Neural progenitor cell (in vitro differentiated cells): ENCODE measurements at regions not wholly inside any gene's neighbourhood (a gene's known extent, or its start where the extent isn't known, plus 50 kb on each side); places are given as distances from the start of the nearest gene placed in this dataset.
"Not testable (repeated sequence)": the region's sequence is repeated elsewhere in the genome, so short reads cannot be mapped to it uniquely, and the experiment has no call there.

ENCODE experiments used
- DNase-seq: peaks from one replicate; pipeline ENCODE4 v3.0.0-alpha.2; 2016; ENCODE audit warnings: low spot score
- H2AFZ ChIP-seq: fragments of 200-600 bp; sonication (generic); replicated peaks from 2 replicates; pipeline ENCODE4 v1.6.1; 2016; ENCODE audit warnings: antibody characterized with exemption
- H3F3A ChIP-seq: fragments of 200-600 bp; sonication (generic); 2 replicates; pipeline ENCODE4 v1.6.1; 2016; ENCODE audit warnings: antibody characterized with exemption, low read depth
- H3K27ac ChIP-seq: fragments of 200-600 bp; sonication (generic); 2 replicates; pipeline ENCODE4 v1.5.1; 2016; ENCODE audit warnings: mild to moderate bottlenecking
- H3K27me3 ChIP-seq: fragments of 200-600 bp; sonication (generic); 2 replicates; pipeline ENCODE4 v1.6.1; 2016; ENCODE audit warnings: mild to moderate bottlenecking, moderate library complexity
- H3K36me3 ChIP-seq: fragments of 200-600 bp; sonication (generic); 2 replicates; pipeline ENCODE4 v1.5.1; 2016
- H3K4me1 ChIP-seq: fragments of 200-600 bp; sonication (generic); 2 replicates; pipeline ENCODE4 v1.6.1; 2016; ENCODE audit warnings: mixed run types
- H3K4me2 ChIP-seq: fragments of 200-600 bp; sonication (generic); 2 replicates; pipeline ENCODE4 v1.6.1; 2016
- H3K4me3 ChIP-seq: fragments of 200-600 bp; sonication (generic); 2 replicates; pipeline ENCODE4 v1.5.1; 2016
- H3K79me2 ChIP-seq: fragments of 200-600 bp; sonication (generic); 2 replicates; pipeline ENCODE4 v1.6.1; 2016; ENCODE audit warnings: low read depth
- H3K9ac ChIP-seq: fragments of 200-600 bp; sonication (generic); 2 replicates; pipeline ENCODE4 v1.6.1; 2016
- H3K9me3 ChIP-seq: fragments of 200-600 bp; sonication (generic); 2 replicates; pipeline ENCODE4 v1.5.1; 2016; ENCODE audit warnings: low read depth
- H4K20me1 ChIP-seq: fragments of 200-600 bp; sonication (generic); 2 replicates; pipeline ENCODE4 v1.6.1; 2016; ENCODE audit warnings: low read depth
- H3K27ac Mint-ChIP-seq: 3 replicates; pipeline ENCODE4 v1.8.0; 2021; ENCODE audit warnings: mixed read lengths
- H3K27me3 Mint-ChIP-seq: 2 replicates; pipeline ENCODE4 v1.8.0; 2022; ENCODE audit warnings: low read depth, mild to moderate bottlenecking, inconsistent platforms, moderate library complexity, mixed read lengths; ENCODE audit not compliant: insufficient read depth
- H3K36me3 Mint-ChIP-seq: 3 replicates; pipeline ENCODE4 v1.8.0; 2021; ENCODE audit warnings: mixed read lengths
- H3K4me1 Mint-ChIP-seq: 3 replicates; pipeline ENCODE4 v1.8.0; 2021; ENCODE audit warnings: mixed read lengths
- H3K4me3 Mint-ChIP-seq: 3 replicates; pipeline ENCODE4 v1.8.0; 2021; ENCODE audit warnings: mild to moderate bottlenecking, moderate library complexity, mixed read lengths
- H3K9me3 Mint-ChIP-seq: 3 replicates; pipeline ENCODE4 v1.8.0; 2020; ENCODE audit warnings: mixed read lengths
- EZH2 ChIP-seq: fragments of 200-600 bp; sonication (generic); IDR thresholded peaks from 2 replicates; pipeline ENCODE4 v1.6.1; 2017; ENCODE audit warnings: antibody characterized with exemption, mild to moderate bottlenecking, moderate library complexity
- EZH2phosphoT487 ChIP-seq: fragments of 200-600 bp; sonication (generic); IDR thresholded peaks from 2 replicates; pipeline ENCODE4 v1.6.1; 2017; ENCODE audit warnings: antibody characterized with exemption
- TF ChIP-seq, protein P1 (sequence below): fragments of 200-600 bp; sonication (generic); IDR thresholded peaks from 2 replicates; pipeline ENCODE4 v1.5.1; 2017; ENCODE audit warnings: antibody characterized with exemption, mild to moderate bottlenecking

DNA sequence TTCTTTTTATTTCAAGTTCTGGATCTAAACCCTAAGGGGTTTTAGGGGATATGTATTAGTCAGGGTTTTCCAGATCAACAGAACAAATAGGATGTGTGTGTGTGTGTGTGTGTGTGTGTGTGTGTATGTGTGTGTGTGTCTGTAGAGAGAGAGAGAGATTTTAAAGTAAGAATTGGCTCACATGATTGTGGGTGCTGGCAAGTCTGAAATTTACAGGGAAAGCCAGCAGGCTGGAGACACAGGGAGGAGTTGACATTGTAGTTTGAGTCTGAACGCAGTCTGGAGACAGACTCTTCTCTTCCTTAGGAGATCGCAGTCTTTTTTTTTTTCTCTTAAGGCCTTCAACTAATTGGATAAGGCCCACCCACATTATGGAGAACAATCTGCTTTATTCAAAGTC lies 428.8 kb upstream of the TBL1XR1 start:
- H3K27me3 Mint-ChIP-seq = peaks cover 2% of the 10 kb centered on the region
- no peak for DNase-seq
- Histone ChIP-seq H3F3A (no peaks in the 10 kb centered on the region), H3K27ac (no peak overlapping the region), H3K36me3 (no peaks in the 10 kb centered on the region), H3K9ac (no peak overlapping the region), H3K4me1 (no peaks in the 10 kb centered on the region), H3K4me3 (no peak overlapping the region), H4K20me1 (no peaks in the 10 kb centered on the region), H3K79me2 (no peaks in the 10 kb centered on the region), H3K9me3 (no peaks in the 10 kb centered on the region), H3K4me2 (no peak overlapping the region), H3K27me3 (no peaks in the 10 kb centered on the region), H2AFZ (no peak overlapping the region)
- no peaks in the 10 kb centered on the region for H3K36me3 Mint-ChIP-seq
- TF ChIP-seq EZH2 (no peak), EZH2phosphoT487 (no peak)
- TF ChIP-seq, protein P1, sequence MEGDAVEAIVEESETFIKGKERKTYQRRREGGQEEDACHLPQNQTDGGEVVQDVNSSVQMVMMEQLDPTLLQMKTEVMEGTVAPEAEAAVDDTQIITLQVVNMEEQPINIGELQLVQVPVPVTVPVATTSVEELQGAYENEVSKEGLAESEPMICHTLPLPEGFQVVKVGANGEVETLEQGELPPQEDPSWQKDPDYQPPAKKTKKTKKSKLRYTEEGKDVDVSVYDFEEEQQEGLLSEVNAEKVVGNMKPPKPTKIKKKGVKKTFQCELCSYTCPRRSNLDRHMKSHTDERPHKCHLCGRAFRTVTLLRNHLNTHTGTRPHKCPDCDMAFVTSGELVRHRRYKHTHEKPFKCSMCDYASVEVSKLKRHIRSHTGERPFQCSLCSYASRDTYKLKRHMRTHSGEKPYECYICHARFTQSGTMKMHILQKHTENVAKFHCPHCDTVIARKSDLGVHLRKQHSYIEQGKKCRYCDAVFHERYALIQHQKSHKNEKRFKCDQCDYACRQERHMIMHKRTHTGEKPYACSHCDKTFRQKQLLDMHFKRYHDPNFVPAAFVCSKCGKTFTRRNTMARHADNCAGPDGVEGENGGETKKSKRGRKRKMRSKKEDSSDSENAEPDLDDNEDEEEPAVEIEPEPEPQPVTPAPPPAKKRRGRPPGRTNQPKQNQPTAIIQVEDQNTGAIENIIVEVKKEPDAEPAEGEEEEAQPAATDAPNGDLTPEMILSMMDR = no peak
- H3K4me1 Mint-ChIP-seq = no peaks in the 10 kb centered on the region
- no peak overlapping the region for H3K4me3 Mint-ChIP-seq
- H3K27ac Mint-ChIP-seq = no peak overlapping the region
- peaks cover 9% of the 10 kb centered on the region for H3K9me3 Mint-ChIP-seq

DNA sequence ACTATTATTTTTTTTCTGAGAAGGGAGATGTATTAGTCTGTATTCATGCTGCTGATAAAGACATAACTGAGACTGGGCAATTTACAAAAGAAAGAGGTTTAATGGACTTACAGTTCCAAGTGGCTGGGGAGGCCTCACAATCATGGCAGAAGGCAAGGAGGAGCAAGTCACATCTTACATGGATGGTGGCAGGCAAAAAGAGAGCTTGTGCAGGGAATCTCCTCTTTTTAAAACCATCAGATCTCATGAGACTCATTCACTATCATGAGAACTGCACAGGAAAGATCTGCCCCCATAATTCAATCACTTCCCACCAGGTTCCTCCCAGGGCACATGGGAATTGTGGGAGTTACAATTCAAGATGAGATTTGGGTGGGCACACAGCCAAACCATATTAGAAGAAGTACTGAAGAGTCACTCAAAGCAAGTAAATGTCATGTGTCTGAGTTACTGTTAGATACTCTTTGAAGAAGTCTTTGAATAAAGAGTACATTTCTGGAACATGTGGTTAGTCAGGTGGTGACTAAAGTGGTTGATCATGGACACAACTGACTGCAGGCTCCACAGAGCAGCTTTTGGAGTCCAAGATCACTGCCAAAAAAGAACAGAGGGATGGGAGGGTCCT lies 430.9 kb upstream of the TBL1XR1 start:
- H3K4me2 ChIP-seq, H3K4me3 ChIP-seq, H2AFZ ChIP-seq, H3K4me1 ChIP-seq, H3K27me3 Mint-ChIP-seq, H3K36me3 Mint-ChIP-seq, H3K4me3 Mint-ChIP-seq, H3K27ac Mint-ChIP-seq, H3K9me3 ChIP-seq, H3F3A ChIP-seq, H3K9ac ChIP-seq, H3K27me3 ChIP-seq, H3K27ac ChIP-seq, H3K4me1 Mint-ChIP-seq, DNase-seq, H3K36me3 ChIP-seq, H3K79me2 ChIP-seq, H4K20me1 ChIP-seq: not testable (repeated sequence)
- H3K9me3 Mint-ChIP-seq = peaks cover 11% of the 10 kb centered on the region

DNA sequence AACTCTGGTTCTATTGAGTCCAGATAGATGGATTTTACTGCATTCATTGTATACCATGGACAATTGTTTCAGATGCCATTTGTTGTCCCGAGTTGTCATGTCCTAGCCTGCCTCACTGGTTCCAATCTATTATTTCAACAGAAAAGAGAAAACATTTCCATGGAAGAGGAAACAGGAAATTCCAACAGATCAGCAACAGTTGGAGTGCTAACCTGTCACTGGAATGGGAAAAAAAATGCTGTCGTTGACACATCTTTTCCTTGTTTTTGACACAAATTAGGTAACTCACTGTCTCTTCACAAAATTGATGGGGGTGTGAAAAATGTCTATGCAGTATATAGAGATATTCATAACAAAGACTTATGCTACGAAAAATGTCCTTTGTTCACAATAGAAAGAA lies 432.0 kb upstream of the TBL1XR1 start:
- Mint-ChIP-seq H3K27me3 (no peaks in the 10 kb centered on the region), H3K9me3 (peaks cover 11% of the 10 kb centered on the region), H3K4me1 (no peaks in the 10 kb centered on the region), H3K36me3 (no peaks in the 10 kb centered on the region), H3K27ac (no peak overlapping the region), H3K4me3 (no peak overlapping the region)
- Histone ChIP-seq H4K20me1 (no peaks in the 10 kb centered on the region), H3K4me1 (no peaks in the 10 kb centered on the region), H3K27me3 (no peaks in the 10 kb centered on the region), H3F3A (no peaks in the 10 kb centered on the region), H3K4me2 (no peak overlapping the region), H3K36me3 (no peaks in the 10 kb centered on the region), H3K9ac (no peak overlapping the region), H3K4me3 (no peak overlapping the region), H3K9me3 (no peaks in the 10 kb centered on the region), H2AFZ (no peak overlapping the region), H3K79me2 (no peaks in the 10 kb centered on the region), H3K27ac (no peak overlapping the region)
- no peak for DNase-seq
- TF ChIP-seq EZH2phosphoT487 (no peak), EZH2 (no peak)
- TF ChIP-seq, protein P1 = no peak

DNA sequence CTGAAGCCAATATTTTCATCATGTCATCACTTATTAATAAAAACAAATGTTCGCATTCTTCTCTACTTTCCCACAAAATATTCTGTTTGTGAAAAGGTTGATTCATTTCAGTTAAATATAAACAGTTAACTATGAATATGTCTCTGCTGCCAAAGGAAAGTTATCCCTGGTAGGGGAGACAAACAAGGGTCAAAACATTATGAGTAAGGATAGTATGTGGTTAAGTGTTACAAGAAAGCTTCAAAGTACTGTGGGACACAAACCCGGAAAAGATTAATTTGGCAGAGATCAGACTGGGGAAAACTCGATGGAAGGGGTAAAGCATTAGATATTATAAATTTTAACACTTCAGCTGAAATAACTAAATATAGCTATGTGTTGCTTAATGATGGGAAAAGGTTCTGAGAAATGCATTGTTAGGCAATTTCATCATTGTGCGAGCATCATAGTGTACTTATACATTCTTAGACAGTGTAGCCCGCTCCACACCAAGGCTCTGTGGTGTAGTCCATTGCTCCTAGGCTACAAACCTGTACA lies 436.5 kb upstream of the TBL1XR1 start:
- Mint-ChIP-seq H3K9me3 (peaks cover 11% of the 10 kb centered on the region), H3K27me3 (no peaks in the 10 kb centered on the region), H3K27ac (no peak overlapping the region), H3K4me1 (no peaks in the 10 kb centered on the region), H3K4me3 (no peak overlapping the region), H3K36me3 (peaks cover 2% of the 10 kb centered on the region)
- Histone ChIP-seq H3K27ac (no peak overlapping the region), H3K79me2 (no peaks in the 10 kb centered on the region), H2AFZ (no peak overlapping the region), H3F3A (no peaks in the 10 kb centered on the region), H3K27me3 (no peaks in the 10 kb centered on the region), H3K36me3 (no peaks in the 10 kb centered on the region), H3K4me1 (no peaks in the 10 kb centered on the region), H3K4me2 (no peak overlapping the region), H3K4me3 (no peak overlapping the region), H4K20me1 (no peaks in the 10 kb centered on the region), H3K9me3 (no peaks in the 10 kb centered on the region), H3K9ac (no peak overlapping the region)
- no peak for DNase-seq
- TF ChIP-seq EZH2 (no peak), EZH2phosphoT487 (no peak)
- TF ChIP-seq, protein P1 = no peak

DNA sequence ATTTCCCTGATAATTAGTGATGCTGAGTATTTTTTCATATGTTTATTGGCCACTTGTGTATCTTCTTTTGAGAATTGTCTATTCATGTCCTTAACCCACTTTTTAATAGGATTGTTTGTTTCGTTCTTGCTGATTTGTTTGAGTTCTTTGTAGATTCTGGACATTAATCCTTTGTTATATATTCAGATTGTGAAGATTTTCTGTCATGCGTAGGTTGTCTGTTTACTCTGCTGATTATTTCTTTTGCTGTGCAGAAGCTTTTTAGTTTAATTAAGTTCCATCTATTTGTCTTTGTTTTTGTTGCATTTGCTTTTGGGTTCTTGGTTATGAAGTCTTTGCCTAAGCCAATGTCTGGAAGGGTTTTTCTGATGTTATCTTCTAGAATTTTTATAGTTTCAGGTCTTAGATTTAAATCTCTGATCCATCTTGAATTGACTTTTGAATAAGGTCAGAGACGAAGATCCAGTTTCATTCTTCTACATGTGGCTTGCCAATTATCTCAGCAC lies 438.4 kb upstream of the TBL1XR1 start:
- not testable (repeated sequence) for H3K9me3 ChIP-seq, H3K4me1 Mint-ChIP-seq, H3K27ac Mint-ChIP-seq, DNase-seq, H3K79me2 ChIP-seq, H3K4me1 ChIP-seq, H3K36me3 Mint-ChIP-seq, H3K9ac ChIP-seq, H3K27me3 ChIP-seq, H3K36me3 ChIP-seq, H3F3A ChIP-seq, H3K4me3 ChIP-seq, H3K4me3 Mint-ChIP-seq, H3K4me2 ChIP-seq, H3K27me3 Mint-ChIP-seq, H3K27ac ChIP-seq, H2AFZ ChIP-seq, H4K20me1 ChIP-seq
- peaks cover 17% of the 10 kb centered on the region for H3K9me3 Mint-ChIP-seq
